ENCODE measurements at regions not wholly inside any gene's neighbourhood (a gene's known extent, or its start where the extent isn't known, plus 50 kb on each side); places are given as distances from the start of the nearest gene placed in this dataset.

DNA sequence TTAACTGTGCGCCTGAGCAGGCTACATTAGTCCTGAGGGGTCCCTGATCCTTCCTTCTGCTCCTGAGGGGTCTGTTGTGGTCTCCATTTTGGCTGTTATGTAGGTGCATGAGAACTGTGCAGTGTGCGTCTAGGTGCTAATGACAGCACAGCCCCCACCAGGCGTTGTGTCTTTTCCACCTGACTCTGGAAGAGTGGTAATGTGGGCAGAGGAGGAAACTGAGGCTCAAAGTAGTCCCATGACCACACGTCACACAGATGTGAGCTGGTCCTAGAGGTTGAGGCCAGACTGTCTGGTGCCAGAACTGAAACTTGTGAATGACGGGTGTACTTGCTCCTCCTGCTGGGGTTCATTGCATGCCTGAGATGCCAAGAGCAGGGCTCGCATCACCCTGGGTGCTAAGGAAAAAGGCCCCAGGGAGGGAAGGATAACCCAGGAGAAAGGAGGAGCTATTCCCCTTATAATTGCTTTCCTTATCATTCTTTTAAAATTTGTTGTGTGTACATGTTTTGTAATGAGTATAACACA is 111.8 kb downstream of the SLC25A47 start:
- no peak overlapping the region for H3K9ac ChIP-seq (ENCODE audit: insufficient read depth in 1 of 2, low read length in 2 of 2)
- DNase-seq (no peak), ATAC-seq (ENCODE audit: insufficient read depth, low FRiP score) (no peak)
- H3K4me3 ChIP-seq, result no peak overlapping the region
- H3K27me3 ChIP-seq (ENCODE audit: control insufficient read depth in 3 of 3, insufficient read depth in 3 of 3, low read length in 2 of 3), result no peaks in the 10 kb centered on the region
- H3K27ac ChIP-seq (ENCODE audit: low read depth in 1 of 2, low read length in 1 of 2), result no peak overlapping the region
- peaks cover 0 to 36% (median 13%) of the 10 kb centered on the region in 5 donors for H3K4me1 ChIP-seq (ENCODE audit: control insufficient read depth in 5 of 5, insufficient read depth in 5 of 5, low read length in 5 of 5)
- H3K9me3 ChIP-seq (ENCODE audit: control insufficient read depth in 4 of 4, insufficient read depth in 3 of 4, low read length in 3 of 4), result no peaks in the 10 kb centered on the region
- no peaks in the 10 kb centered on the region for H3K36me3 ChIP-seq (ENCODE audit: control insufficient read depth in 4 of 4, insufficient read depth in 4 of 4, low read length in 4 of 4)
- WGBS, 2 donors, result 79 to 87% methylated on average over 6 of the region's 6 CpGs
- TF ChIP-seq, protein P1, sequence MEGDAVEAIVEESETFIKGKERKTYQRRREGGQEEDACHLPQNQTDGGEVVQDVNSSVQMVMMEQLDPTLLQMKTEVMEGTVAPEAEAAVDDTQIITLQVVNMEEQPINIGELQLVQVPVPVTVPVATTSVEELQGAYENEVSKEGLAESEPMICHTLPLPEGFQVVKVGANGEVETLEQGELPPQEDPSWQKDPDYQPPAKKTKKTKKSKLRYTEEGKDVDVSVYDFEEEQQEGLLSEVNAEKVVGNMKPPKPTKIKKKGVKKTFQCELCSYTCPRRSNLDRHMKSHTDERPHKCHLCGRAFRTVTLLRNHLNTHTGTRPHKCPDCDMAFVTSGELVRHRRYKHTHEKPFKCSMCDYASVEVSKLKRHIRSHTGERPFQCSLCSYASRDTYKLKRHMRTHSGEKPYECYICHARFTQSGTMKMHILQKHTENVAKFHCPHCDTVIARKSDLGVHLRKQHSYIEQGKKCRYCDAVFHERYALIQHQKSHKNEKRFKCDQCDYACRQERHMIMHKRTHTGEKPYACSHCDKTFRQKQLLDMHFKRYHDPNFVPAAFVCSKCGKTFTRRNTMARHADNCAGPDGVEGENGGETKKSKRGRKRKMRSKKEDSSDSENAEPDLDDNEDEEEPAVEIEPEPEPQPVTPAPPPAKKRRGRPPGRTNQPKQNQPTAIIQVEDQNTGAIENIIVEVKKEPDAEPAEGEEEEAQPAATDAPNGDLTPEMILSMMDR (IDR thresholded peaks at IDR 0.05; ENCODE audit: control extremely low read depth, extremely low read depth), result no peak

DNA sequence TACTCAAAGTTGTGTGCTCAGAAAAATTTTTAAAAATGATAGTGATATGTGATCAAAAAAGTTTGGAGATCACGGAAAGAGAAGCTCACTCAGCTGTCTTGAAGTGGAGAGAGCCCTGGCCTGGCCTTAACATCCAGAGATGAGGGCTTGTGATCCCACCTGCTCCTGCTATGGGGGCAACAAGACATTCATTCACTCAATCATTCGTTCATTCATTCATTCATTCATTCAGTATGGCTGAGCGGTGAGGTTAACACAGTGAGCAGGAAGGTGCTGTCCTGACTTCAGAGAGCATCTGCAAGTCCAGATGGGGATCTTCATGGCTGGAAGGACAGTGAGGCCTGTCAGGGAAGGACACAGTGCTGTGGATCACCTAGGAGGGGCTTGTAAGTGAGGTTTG is 112.3 kb downstream of the SLC25A47 start:
- TF ChIP-seq, protein P1 (IDR thresholded peaks at IDR 0.05; ENCODE audit: control extremely low read depth, extremely low read depth), result no peak
- no peak for ATAC-seq (ENCODE audit: insufficient read depth, low FRiP score)

GRCh38 chr14:100436745-100437406 is 113.7 kb downstream of the SLC25A47 start:
- Histone ChIP-seq H3K27ac (ENCODE audit: low read depth in 1 of 2, low read length in 1 of 2) (no peak overlapping the region), H3K9ac (ENCODE audit: insufficient read depth in 1 of 2, low read length in 2 of 2) (no peak overlapping the region), H3K36me3 (ENCODE audit: control insufficient read depth in 4 of 4, insufficient read depth in 4 of 4, low read length in 4 of 4) (no peaks in the 10 kb centered on the region), H3K4me1 (ENCODE audit: control insufficient read depth in 5 of 5, insufficient read depth in 5 of 5, low read length in 5 of 5) (peaks cover 2 to 52% (median 20%) of the 10 kb centered on the region in 5 donors), H3K9me3 (ENCODE audit: control insufficient read depth in 4 of 4, insufficient read depth in 3 of 4, low read length in 3 of 4) (no peaks in the 10 kb centered on the region), H3K4me3 (no peak overlapping the region), H3K27me3 (ENCODE audit: control insufficient read depth in 3 of 3, insufficient read depth in 3 of 3, low read length in 2 of 3) (no peaks in the 10 kb centered on the region)
- TF ChIP-seq, protein P1 (IDR thresholded peaks at IDR 0.05; ENCODE audit: control extremely low read depth, extremely low read depth), result no peak
- no peak for ATAC-seq (ENCODE audit: insufficient read depth, low FRiP score)
- WGBS, 2 donors, result 82 to 94% methylated on average over 7 of the region's 7 CpGs
- DNase-seq, result no peak

More for the DNA sequence above, 112.3 kb downstream of the SLC25A47 start:
- no peak overlapping the region for H3K9ac ChIP-seq (ENCODE audit: insufficient read depth in 1 of 2, low read length in 2 of 2)
- no peaks in the 10 kb centered on the region for H3K27me3 ChIP-seq (ENCODE audit: control insufficient read depth in 3 of 3, insufficient read depth in 3 of 3, low read length in 2 of 3)
- no peaks in the 10 kb centered on the region for H3K36me3 ChIP-seq (ENCODE audit: control insufficient read depth in 4 of 4, insufficient read depth in 4 of 4, low read length in 4 of 4)
- 87 to 89% methylated on average over 3 of the region's 3 CpGs for WGBS, 2 donors
- no peak overlapping the region for H3K27ac ChIP-seq (ENCODE audit: low read depth in 1 of 2, low read length in 1 of 2)
- H3K4me1 ChIP-seq (ENCODE audit: control insufficient read depth in 5 of 5, insufficient read depth in 5 of 5, low read length in 5 of 5), result peaks cover 2 to 40% (median 15%) of the 10 kb centered on the region in 5 donors
- no peaks in the 10 kb centered on the region for H3K9me3 ChIP-seq (ENCODE audit: control insufficient read depth in 4 of 4, insufficient read depth in 3 of 4, low read length in 3 of 4)
- no peak for DNase-seq
- H3K4me3 ChIP-seq, result no peak overlapping the region

All from lung (tissue), 11 donors.